GM21619 (cell line): ENCODE measurements at regions not wholly inside any gene's neighbourhood (a gene's known extent, or its start where the extent isn't known, plus 50 kb on each side); places are given as distances from the start of the nearest gene placed in this dataset.

Experiments
- ATAC-seq: cut with Tn5 transposase; IDR thresholded peaks from one replicate; pipeline ENCODE4 v1.9.1; 2021; ENCODE audit not compliant: unreplicated experiment

DNA sequence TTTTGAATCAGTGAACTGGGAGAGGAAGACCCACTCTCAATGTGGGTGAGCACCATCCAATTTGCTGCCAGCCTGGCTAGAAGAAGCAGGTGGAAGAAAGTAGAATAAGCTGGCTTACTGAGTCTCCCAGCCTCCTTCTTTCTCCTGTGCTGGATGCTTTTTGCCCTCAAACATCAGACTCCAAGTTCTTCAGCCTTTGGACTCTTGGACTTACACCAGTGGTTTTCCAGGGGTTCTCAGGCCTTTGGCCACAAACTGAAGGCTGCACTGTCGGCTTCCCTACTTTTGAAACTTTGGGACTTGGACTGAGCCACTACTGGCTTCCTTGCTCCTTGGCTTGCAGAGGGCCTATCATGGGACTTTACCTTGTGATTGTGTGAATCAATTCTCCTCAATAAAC is 804.2 kb upstream of the SLITRK1 start:
- no peak for ATAC-seq

GRCh38 chr13:84684804-84685203 is 802.5 kb upstream of the SLITRK1 start:
- no peak for ATAC-seq

DNA sequence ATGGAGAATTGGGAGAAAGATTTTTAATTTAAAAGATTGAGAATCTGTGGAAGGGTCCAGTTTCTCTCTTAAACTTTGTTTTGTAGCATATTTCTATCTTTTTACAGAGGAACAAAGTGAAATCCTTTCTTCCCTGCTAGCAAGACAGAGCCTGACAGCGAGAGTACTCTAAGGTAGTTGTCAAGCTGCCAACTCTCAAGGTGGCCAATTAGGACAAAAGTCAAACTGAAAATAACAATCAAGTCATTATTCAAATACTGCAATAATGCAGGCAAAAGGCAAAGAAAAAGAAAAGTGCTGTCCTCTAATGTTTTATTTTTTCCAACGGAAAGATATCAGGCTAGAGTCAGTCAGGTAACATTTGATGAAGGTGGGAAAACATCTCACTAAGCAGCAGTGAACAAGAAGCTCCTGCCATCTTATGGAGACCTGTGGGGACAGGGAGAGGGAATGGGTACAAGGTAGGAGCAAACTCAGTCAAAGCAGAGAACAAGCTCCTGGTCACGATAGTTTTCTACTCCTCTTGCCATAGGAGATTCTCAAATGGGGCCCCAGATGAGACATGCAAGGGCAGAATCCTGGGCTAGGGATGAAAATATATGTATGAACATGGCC is 801.9 kb upstream of the SLITRK1 start:
- ATAC-seq = no peak

DNA sequence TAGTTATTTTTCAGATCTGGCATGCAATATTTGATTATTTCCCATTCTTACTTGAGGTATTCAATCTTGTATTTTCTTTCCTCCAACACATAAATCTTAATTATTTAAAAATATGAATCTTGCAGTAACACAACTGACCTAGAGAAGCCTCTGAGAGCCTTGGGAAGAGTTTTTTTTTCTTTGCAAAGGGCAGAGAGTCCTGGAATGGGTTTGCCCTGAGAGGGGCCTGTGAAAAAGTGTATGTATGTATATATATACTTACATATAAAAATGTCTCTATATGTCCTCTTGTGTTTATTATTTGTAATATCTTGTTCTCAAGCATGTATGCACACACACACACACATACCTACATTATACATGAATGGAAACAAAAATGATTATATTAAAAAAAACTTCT is 801.2 kb upstream of the SLITRK1 start:
- ATAC-seq = no peak

DNA sequence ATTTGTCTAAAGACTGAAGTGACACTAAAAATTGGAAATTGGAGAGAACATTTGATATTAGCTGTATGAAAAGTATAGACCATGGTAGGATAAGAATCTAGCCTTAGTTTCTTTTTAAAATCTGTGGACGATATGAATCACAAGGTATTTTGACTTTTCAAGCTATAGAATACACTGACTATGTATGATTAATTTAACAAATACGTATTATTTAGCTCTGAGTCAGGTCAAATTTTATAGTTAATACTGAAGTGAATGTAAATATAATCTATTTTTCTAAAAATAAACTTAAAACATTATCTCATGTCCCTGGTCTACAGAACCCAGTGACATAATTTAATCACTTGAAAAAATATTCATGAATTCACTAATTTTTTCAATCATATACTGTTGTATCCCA is 795.6 kb upstream of the SLITRK1 start:
- no peak for ATAC-seq

DNA sequence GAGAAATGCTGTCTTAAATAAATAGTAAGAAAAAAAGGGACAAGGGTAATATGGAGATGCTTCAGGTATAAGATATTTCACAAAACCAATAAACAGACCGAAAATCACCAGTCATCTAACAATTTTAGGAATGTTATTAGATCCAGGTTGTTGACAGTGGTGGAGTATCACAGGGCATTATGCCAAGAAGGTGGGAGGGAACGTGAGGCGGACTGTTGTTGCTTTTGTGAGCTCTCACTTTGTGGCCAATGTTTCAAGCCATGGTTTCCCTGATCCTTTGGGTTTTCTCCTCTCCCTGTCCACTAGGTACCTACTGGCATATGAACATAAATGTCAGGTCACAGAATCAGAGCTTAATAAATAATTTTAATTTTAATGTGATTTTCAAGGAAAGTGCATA is 790.3 kb upstream of the SLITRK1 start:
- no peak for ATAC-seq

DNA sequence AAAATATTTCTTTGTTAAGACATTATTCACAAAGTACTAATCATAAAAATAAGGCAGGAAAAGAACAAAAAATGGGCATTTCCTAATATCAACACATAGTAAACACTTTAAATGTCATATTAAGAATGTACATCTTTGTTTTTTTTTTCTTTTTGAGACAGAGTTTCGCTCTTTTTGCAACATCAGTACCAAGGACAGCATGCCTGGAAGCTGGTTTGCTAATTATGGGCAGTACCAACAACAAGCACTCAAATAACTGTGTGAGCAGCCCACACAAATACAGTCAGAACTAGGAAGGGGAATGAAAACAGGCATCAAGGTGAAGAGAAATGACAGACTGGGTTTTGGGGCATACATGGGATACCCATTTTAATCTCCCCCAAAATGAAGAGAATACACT is 788.0 kb upstream of the SLITRK1 start:
- ATAC-seq = no peak

- ATAC-seq = no peak
Measured at GRCh38 chr13:84668637-84669036, 786.4 kb upstream of the SLITRK1 start.

GRCh38 chr13:84662491-84662890 is 780.2 kb upstream of the SLITRK1 start:
- ATAC-seq = no peak

DNA sequence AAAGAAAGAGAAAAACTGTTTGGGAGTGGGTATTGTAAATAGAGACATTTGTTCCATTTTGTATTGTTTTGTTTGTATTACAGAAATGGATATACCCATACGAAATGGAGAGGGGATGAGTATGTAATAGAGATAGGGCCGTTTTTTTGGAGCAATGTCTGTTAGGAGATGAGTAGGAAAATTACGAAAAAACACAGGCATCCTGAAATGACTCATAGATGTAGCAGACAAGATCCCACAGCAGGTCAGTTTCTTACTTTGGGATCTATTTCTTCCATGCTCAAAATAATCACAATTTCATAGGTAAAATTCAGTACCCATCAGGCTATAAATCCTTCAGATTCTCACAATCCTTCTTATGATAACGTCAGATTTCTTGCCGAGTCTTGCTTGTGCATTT is 779.4 kb upstream of the SLITRK1 start:
- ATAC-seq = no peak

DNA sequence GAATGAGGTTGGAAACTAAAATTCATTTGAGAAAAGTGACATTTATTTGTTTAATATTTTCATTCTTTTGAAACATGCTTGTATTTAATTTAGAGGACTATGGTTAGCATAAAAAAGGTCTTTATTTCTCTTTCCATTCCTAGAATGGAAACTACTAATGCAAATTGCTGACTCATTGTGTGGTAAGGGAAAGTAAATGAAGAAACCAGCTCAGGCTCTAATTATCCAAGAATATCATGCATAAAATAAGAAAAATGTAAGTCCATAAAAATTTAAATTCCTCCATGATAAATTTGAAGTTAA is 777.0 kb upstream of the SLITRK1 start:
- ATAC-seq = no peak

DNA sequence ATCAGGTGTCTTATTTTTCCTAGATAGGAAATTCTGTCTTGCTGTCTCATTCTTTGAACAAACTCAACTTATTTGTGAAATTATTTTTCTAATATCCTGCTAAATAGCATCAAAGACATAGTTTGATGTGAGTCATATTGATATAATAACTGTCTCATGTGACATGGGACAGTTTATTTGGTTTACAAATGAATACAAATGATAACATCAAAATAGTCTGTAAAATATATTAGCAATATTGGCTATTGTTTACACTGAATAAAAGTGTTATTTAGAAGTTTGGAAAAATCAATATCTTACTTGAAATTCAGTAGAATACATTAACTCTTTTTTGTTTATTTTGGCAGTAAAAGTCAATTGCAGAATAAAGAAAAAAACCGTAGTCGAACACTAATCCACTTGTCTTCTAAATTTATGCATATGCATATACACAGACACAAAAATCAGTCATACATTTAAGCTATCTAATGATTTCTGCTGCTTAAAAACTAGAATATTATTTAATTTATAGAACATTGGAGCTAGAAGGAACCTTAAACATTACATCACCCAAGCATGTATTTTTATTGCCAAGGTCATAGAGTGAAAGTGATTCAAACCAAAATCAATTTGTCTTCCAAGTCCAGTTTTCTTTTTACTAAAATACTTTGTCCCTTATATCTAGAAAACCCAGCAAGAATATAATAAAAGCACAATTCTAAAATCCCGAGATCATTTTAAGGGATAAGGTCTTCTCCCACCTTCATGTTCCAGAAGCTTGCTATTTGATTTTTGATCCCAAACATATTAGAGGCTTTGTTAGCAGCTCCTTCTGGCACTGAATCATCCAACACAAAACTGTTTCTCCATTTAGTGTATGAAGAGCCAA is 776.5 kb upstream of the SLITRK1 start:
- ATAC-seq = no peak

GRCh38 chr13:84655677-84656076 is 773.4 kb upstream of the SLITRK1 start:
- ATAC-seq = no peak

DNA sequence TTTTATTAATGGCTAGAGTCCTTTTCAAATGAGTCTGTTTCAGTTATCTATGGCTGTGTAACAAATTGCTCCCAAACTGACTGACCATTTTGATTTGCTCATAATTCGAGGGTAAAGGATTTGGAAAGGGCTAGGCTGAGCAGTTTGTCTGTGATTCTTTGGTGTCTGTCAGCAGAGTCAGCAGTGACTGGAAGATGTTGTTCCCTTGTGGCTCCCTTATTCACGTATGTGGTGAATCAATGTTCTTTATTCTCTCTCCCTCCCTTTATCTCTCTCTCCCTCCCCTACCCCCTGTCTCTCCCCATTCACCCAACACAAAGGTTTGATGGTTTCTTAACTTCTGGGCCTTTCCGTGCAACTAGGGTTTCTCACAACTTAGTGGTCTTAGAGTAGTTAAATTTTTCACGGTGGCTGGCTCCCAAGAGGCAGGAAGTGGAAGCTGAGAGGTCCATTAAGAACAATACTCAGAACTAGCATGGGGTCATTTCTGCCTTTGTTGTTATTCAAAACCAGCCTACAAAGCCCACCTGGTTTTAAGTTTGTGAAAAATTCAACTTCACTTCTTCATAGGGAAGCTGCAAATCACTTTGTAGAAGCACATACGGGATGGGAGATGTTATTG is 772.5 kb upstream of the SLITRK1 start:
- no peak for ATAC-seq

GRCh38 chr13:84653915-84654534 is 771.8 kb upstream of the SLITRK1 start:
- ATAC-seq = no peak

- ATAC-seq = no peak
Measured at GRCh38 chr13:84651705-84652104, 769.4 kb upstream of the SLITRK1 start.

DNA sequence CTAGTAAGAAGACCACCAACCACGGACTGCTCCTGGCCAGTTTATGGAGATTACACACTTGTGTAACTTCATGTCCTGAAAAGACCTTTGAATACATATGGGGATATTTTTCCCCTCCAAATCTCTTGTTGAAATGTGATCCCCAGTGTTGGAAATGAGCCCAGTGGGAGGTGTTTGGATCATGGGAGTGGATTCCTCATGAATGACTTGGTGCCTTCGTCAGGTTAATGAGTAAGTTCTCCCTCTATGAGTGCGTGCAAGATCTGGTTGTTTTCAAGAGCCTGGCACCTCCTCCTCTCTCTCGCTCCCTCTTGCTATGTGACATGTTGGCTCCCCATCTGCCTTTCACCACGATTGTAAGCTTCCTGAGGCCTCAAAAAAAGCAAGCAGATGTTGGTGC is 769.0 kb upstream of the SLITRK1 start:
- ATAC-seq = no peak

GRCh38 chr13:84649853-84650252 is 767.6 kb upstream of the SLITRK1 start:
- no peak for ATAC-seq

GRCh38 chr13:84648069-84648640 is 765.9 kb upstream of the SLITRK1 start:
- ATAC-seq = no peak

GRCh38 chr13:84646957-84647356 is 764.7 kb upstream of the SLITRK1 start:
- no peak for ATAC-seq

DNA sequence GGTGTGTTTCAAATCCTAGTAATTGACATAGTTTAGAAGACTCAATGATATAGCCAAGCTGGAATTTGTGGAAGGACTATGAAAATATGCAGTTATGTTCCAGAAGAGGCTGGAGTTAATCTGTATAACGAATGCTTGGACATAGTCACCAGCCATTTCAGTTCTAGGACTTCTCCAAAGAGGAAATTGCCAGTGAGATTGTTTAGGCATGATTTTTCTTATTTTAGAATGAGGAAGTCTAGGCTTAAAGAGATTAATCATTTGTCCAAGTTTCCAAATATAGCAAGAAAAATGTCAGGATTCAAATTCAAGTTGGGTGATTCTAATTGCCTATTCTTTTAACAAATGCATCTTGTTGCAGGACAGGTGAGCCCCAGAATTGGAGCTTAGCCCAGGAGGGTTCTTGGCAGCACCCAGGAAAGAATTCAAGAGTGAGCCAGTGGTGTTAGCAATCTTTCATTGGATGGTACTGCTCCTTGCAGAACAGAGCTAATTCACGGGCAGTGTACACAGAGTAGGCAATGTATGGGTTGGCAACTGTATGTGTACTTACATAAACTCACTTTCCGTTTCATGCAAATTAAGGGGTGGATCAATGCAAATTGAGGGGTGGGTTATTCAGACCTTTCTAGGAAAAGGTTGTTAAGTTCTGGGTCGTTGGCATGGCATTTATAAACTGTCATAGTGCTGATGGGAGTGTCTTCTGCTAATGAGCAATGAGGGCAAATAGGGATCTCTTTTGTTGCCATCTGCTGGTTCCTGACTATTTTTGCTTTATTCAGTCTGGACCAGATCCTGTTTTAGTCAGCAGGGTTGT is 763.1 kb upstream of the SLITRK1 start:
- ATAC-seq = no peak
